IMR-90 (cell line): ENCODE measurements at regions not wholly inside any gene's neighbourhood (a gene's known extent, or its start where the extent isn't known, plus 50 kb on each side); places are given as distances from the start of the nearest gene placed in this dataset.

Experiments
- ATAC-seq: fragments of 200-7000 bp; cut with Tn5 transposase; 2 replicates; pipeline ENCODE4 v1.9.1; 2020; ENCODE audit warnings: low read depth, mild to moderate bottlenecking, moderate library complexity
- BruUV-seq: library from RNA; stranded (reverse); fragments of 400-500 nt; replicated peaks from 2 replicates; lab custom pipeline; 2021; lab: Mats Ljungman, UMichigan
- CTCF ChIA-PET: fragments of 300-600 bp; formaldehyde crosslinking; extraction: SDS; loops from one replicate; lab custom pipeline; 2021; ENCODE audit warnings: antibody characterized with exemption; lab: Yijun Ruan, JAX
- POLR2A ChIA-PET: fragments of 300-600 bp; sonication (Branson Sonifier 250); formaldehyde crosslinking; loops from one replicate; lab custom pipeline; 2022; ENCODE audit warnings: antibody characterized with exemption; ENCODE audit not compliant: unreplicated experiment; lab: Charles Lee
- DNase-seq: peaks from one replicate; pipeline ENCODE4 v3.0.0; 2013
- H2AFZ ChIP-seq: replicated peaks from 2 replicates; pipeline ENCODE3; 2013; ENCODE audit warnings: low read length, mild to moderate bottlenecking; ENCODE audit not compliant: poor library complexity
- H2AK5ac ChIP-seq: 2 replicates; pipeline ENCODE4 v1.6.1; 2013; ENCODE audit warnings: low read depth, low read length, inconsistent platforms
- H2AK9ac ChIP-seq: replicated peaks from 2 replicates; pipeline ENCODE3; 2013; ENCODE audit warnings: mild to moderate bottlenecking, low read depth, low read length, moderate library complexity; ENCODE audit not compliant: poor library complexity
- H2BK120ac ChIP-seq: 2 replicates; pipeline ENCODE4 v1.6.1; 2013; ENCODE audit warnings: low read depth, low read length, inconsistent platforms
- H2BK15ac ChIP-seq: 3 replicates; pipeline ENCODE4 v1.6.1; 2013; ENCODE audit warnings: low read depth, low read length, inconsistent platforms
- H2BK20ac ChIP-seq: 2 replicates; pipeline ENCODE4 v1.6.1; 2013; ENCODE audit warnings: low read depth, mild to moderate bottlenecking, inconsistent platforms, low read length, moderate library complexity
- H2BK5ac ChIP-seq: 2 replicates; pipeline ENCODE4 v1.6.1; 2013; ENCODE audit warnings: mild to moderate bottlenecking, low read depth, low read length, inconsistent platforms; ENCODE audit not compliant: poor library complexity, severe bottlenecking
- H3K14ac ChIP-seq: replicated peaks from 2 replicates; pipeline ENCODE4 v1.6.1; 2013; ENCODE audit warnings: low read depth, low read length, inconsistent platforms
- H3K18ac ChIP-seq: 2 replicates; pipeline ENCODE4 v1.6.1; 2013; ENCODE audit warnings: low read depth, low read length, control low read depth
- H3K23ac ChIP-seq: 2 replicates; pipeline ENCODE4 v1.6.1; 2013; ENCODE audit warnings: low read depth, low read length, inconsistent platforms
- H3K27ac ChIP-seq: 2 replicates; pipeline ENCODE4 v1.5.1; 2013; ENCODE audit warnings: mild to moderate bottlenecking, control low read depth, low read length; ENCODE audit not compliant: insufficient read depth
- H3K27me3 ChIP-seq: 2 replicates; pipeline ENCODE4 v1.6.1; 2013; ENCODE audit warnings: low read length; ENCODE audit not compliant: control insufficient read depth, insufficient read depth
- H3K36me3 ChIP-seq: 2 replicates; pipeline ENCODE4 v1.6.1; 2013; ENCODE audit warnings: low read length, mixed read lengths; ENCODE audit not compliant: control insufficient read depth, insufficient read depth
- H3K4ac ChIP-seq: 2 replicates; pipeline ENCODE4 v1.6.1; 2013; ENCODE audit warnings: low read depth, low read length, inconsistent platforms
- H3K4me1 ChIP-seq: 2 replicates; pipeline ENCODE4 v1.6.1; 2013; ENCODE audit warnings: low read length, mixed read lengths; ENCODE audit not compliant: control insufficient read depth, insufficient read depth
- H3K4me2 ChIP-seq: 2 replicates; pipeline ENCODE4 v1.6.1; 2013; ENCODE audit warnings: low read depth, mild to moderate bottlenecking, control low read depth, low read length, moderate library complexity
- H3K4me3 ChIP-seq: 2 replicates; pipeline ENCODE4 v1.5.1; 2013; ENCODE audit warnings: low read depth, mild to moderate bottlenecking, control low read depth, low read length, moderate library complexity; ENCODE audit not compliant: insufficient read depth
- H3K56ac ChIP-seq: 2 replicates; pipeline ENCODE4 v1.6.1; 2013; ENCODE audit warnings: low read length, inconsistent platforms; ENCODE audit not compliant: insufficient read depth; ENCODE audit errors: extremely low read depth
- H3K79me1 ChIP-seq, 2 experiments: 2 replicates each; pipeline ENCODE4 v1.6.1; 2013; ENCODE audit warnings: low read length in 2 of 2, inconsistent platforms in 1 of 2, low read depth in 1 of 2
- H3K9ac ChIP-seq: 2 replicates; pipeline ENCODE4 v1.6.1; 2013; ENCODE audit warnings: low read depth, low read length, control low read depth
- H3K9me1 ChIP-seq: 2 replicates; pipeline ENCODE4 v1.6.1; 2013; ENCODE audit warnings: low read length, inconsistent platforms; ENCODE audit not compliant: insufficient read depth
- H3K9me3 ChIP-seq: 2 replicates; pipeline ENCODE4 v1.6.1; 2013; ENCODE audit warnings: low read length; ENCODE audit not compliant: control insufficient read depth, insufficient read depth
- H4K20me1 ChIP-seq: 2 replicates; pipeline ENCODE4 v1.6.1; 2013; ENCODE audit warnings: low read length, inconsistent platforms; ENCODE audit not compliant: insufficient read depth
- H4K5ac ChIP-seq: 2 replicates; pipeline ENCODE4 v1.6.1; 2013; ENCODE audit warnings: mild to moderate bottlenecking, low read depth, low read length, control low read depth
- H4K8ac ChIP-seq, 2 experiments: 2 replicates each; pipeline ENCODE4 v1.6.1; 2013; ENCODE audit warnings: low read depth in 2 of 2, low read length in 2 of 2, control low read depth in 1 of 2, inconsistent platforms in 1 of 2
- H4K91ac ChIP-seq: 2 replicates; pipeline ENCODE4 v1.6.1; 2013; ENCODE audit warnings: low read depth, low read length, inconsistent platforms; ENCODE audit not compliant: insufficient read depth
- BHLHE40 ChIP-seq: fragments of 150-350 bp; IDR thresholded peaks from 2 replicates; pipeline ENCODE4 v1.6.1; 2016; ENCODE audit warnings: mild to moderate bottlenecking, low read depth, low read length
- CEBPB ChIP-seq: IDR thresholded peaks from 2 replicates; pipeline ENCODE4 v1.6.1; 2012; ENCODE audit warnings: low read depth, low read length, improper control_type of control experiment
- CHD1 ChIP-seq: IDR thresholded peaks from 2 replicates; pipeline ENCODE4 v1.6.1; 2012; ENCODE audit warnings: low read depth, low read length, improper control_type of control experiment
- FOS ChIP-seq: fragments of 150-350 bp; IDR thresholded peaks from 2 replicates; pipeline ENCODE4 v1.6.1; 2016; ENCODE audit warnings: low read depth, low read length
- MAFK ChIP-seq: IDR thresholded peaks from 2 replicates; pipeline ENCODE4 v1.6.1; 2012; ENCODE audit warnings: low read depth, low read length, improper control_type of control experiment
- MAZ ChIP-seq: IDR thresholded peaks from 2 replicates; pipeline ENCODE4 v1.6.1; 2012; ENCODE audit warnings: low read depth, mild to moderate bottlenecking, low read length, improper control_type of control experiment, moderate library complexity, borderline replicate concordance
- MXI1 ChIP-seq: IDR thresholded peaks from 2 replicates; pipeline ENCODE4 v1.6.1; 2012; ENCODE audit warnings: low read depth, mild to moderate bottlenecking, low read length, moderate library complexity, borderline replicate concordance
- POLR2A ChIP-seq: IDR thresholded peaks from 2 replicates; pipeline ENCODE4 v1.6.1; 2012; ENCODE audit warnings: mild to moderate bottlenecking, low read depth, low read length
- RAD21 ChIP-seq: IDR thresholded peaks from 2 replicates; pipeline ENCODE4 v1.6.1; 2012; ENCODE audit warnings: low read length, improper control_type of control experiment
- RCOR1 ChIP-seq: IDR thresholded peaks from 2 replicates; pipeline ENCODE4 v1.6.1; 2012; ENCODE audit warnings: mild to moderate bottlenecking, low read length, improper control_type of control experiment; ENCODE audit not compliant: insufficient replicate concordance
- RFX5 ChIP-seq: IDR thresholded peaks from 2 replicates; pipeline ENCODE4 v1.8.0; 2012; ENCODE audit warnings: low read depth, mild to moderate bottlenecking, low read length, moderate library complexity
- SMC3 ChIP-seq: fragments of 150-350 bp; IDR thresholded peaks from 2 replicates; pipeline ENCODE4 v1.6.1; 2016; ENCODE audit warnings: low read depth, mild to moderate bottlenecking, antibody characterized with exemption, low read length, moderate library complexity
- WGBS, 2 experiments: methylation state at CpG; one replicate each; pipeline versions ENCODE4 v1.1.5 to v1.1.7; 2013; ENCODE audit warnings: missing lambda C conversion rate in 2 of 2; ENCODE audit not compliant: insufficient read length in 1 of 2; ENCODE audit errors: extremely low coverage in 2 of 2; 5-methylcytosine and 5-hydroxymethylcytosine counted together
- dilution Hi-C: fragments of 300-500 bp; cut with HindIII; formaldehyde crosslinking; loops from one replicate; pipeline ENCODE4 v1.14.3; 2018; ENCODE audit warnings: low sequenced_read_pairs; ENCODE audit not compliant: unreplicated experiment
- in situ Hi-C: fragments of 300-500 bp; cut with MboI; formaldehyde crosslinking; loops from 3 replicates; pipeline ENCODE4 v1.14.3; 2019; ENCODE audit warnings: low sequenced_read_pairs, inconsistent platforms, mixed read lengths
- intact Hi-C: fragments of 100-400 bp; cut with micrococcal nuclease; formaldehyde crosslinking; loops from 2 replicates; pipeline ENCODE4 v1.10.0; 2022
- TF ChIP-seq, protein P1 (sequence below): fragments of 150-350 bp; IDR thresholded peaks from 2 replicates; pipeline ENCODE4 v1.6.1; 2017; ENCODE audit warnings: mild to moderate bottlenecking, antibody characterized with exemption, low read length, low read depth
- TF ChIP-seq, protein P2 (sequence below): conservative IDR thresholded peaks from 2 replicates; pipeline ENCODE4 v1.5.1; 2012; ENCODE audit warnings: mild to moderate bottlenecking, low read depth, low read length, improper control_type of control experiment
- TF ChIP-seq, protein P3 (sequence below): fragments of 150-350 bp; IDR thresholded peaks from 2 replicates; pipeline ENCODE4 v1.6.1; 2016; ENCODE audit warnings: low read depth, mild to moderate bottlenecking, low read length, moderate library complexity, borderline replicate concordance

DNA sequence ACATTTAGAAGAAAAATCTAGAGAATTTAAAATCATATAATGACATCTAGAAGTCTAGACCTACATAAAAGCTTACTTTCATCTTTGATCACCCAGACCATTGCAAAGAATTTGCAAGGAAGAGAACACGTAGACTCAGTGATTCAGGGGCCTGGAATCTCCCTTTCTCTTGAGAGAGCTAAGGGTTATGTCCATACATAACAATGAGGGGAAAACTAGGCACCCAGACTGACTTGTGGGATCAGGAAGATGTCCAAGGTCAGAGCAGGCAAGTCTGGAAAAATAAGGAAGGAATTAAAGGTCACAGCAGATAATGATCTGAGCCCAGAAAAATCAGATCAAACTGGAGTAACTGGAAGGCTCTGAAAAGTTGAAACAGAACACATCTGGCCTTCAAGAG, 198.4 kb upstream of the SFRP2 start:
- no CpG with 5 or more reads among the region's 1 CpG for WGBS, 2 experiments
- Histone ChIP-seq H2AK5ac (no peak overlapping the region), H2AK9ac (no peak overlapping the region), H3K27ac (no peak overlapping the region), H4K5ac (no peak overlapping the region), H3K27me3 (no peaks in the 10 kb centered on the region), H4K8ac (no peak overlapping the region), H3K18ac (no peak overlapping the region), H3K36me3 (no peaks in the 10 kb centered on the region), H3K23ac (no peak overlapping the region), H3K4me3 (no peak overlapping the region), H4K20me1 (no peaks in the 10 kb centered on the region), H3K56ac (no peak overlapping the region), H3K9me3 (peaks cover 8% of the 10 kb centered on the region; the same call in 1 of the 2 replicates), H2BK5ac (no peak overlapping the region), H3K14ac (no peak overlapping the region), H2BK120ac (no peak overlapping the region), H3K4ac (no peak overlapping the region), H3K79me1 (no peaks in the 10 kb centered on the region), H2BK20ac (no peak overlapping the region), H2AFZ (no peak overlapping the region), H3K9me1 (no peaks in the 10 kb centered on the region), H2BK15ac (no peak overlapping the region), H3K4me1 (no peaks in the 10 kb centered on the region), H4K91ac (no peak overlapping the region), H3K4me2 (no peak overlapping the region), H3K9ac (no peak overlapping the region)
- intact Hi-C loops (no loop called here), in situ Hi-C loops (no loop called here), dilution Hi-C loops (no loop called here)
- POLR2A ChIA-PET, result no interaction called here
- DNase-seq, result no peak
- no peak for ATAC-seq
- CTCF ChIA-PET, result no interaction called here
- TF ChIP-seq MAFK (no peak), BHLHE40 (no peak), RCOR1 (no peak), RAD21 (no peak), CEBPB (no peak), MAZ (no peak), RFX5 (no peak), MXI1 (no peak), CHD1 (no peak), FOS (no peak), POLR2A (no peak), SMC3 (no peak)
- TF ChIP-seq, protein P1, sequence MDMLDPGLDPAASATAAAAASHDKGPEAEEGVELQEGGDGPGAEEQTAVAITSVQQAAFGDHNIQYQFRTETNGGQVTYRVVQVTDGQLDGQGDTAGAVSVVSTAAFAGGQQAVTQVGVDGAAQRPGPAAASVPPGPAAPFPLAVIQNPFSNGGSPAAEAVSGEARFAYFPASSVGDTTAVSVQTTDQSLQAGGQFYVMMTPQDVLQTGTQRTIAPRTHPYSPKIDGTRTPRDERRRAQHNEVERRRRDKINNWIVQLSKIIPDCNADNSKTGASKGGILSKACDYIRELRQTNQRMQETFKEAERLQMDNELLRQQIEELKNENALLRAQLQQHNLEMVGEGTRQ, result no peak
- TF ChIP-seq, protein P2, sequence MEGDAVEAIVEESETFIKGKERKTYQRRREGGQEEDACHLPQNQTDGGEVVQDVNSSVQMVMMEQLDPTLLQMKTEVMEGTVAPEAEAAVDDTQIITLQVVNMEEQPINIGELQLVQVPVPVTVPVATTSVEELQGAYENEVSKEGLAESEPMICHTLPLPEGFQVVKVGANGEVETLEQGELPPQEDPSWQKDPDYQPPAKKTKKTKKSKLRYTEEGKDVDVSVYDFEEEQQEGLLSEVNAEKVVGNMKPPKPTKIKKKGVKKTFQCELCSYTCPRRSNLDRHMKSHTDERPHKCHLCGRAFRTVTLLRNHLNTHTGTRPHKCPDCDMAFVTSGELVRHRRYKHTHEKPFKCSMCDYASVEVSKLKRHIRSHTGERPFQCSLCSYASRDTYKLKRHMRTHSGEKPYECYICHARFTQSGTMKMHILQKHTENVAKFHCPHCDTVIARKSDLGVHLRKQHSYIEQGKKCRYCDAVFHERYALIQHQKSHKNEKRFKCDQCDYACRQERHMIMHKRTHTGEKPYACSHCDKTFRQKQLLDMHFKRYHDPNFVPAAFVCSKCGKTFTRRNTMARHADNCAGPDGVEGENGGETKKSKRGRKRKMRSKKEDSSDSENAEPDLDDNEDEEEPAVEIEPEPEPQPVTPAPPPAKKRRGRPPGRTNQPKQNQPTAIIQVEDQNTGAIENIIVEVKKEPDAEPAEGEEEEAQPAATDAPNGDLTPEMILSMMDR, result no peak
- TF ChIP-seq, protein P3, sequence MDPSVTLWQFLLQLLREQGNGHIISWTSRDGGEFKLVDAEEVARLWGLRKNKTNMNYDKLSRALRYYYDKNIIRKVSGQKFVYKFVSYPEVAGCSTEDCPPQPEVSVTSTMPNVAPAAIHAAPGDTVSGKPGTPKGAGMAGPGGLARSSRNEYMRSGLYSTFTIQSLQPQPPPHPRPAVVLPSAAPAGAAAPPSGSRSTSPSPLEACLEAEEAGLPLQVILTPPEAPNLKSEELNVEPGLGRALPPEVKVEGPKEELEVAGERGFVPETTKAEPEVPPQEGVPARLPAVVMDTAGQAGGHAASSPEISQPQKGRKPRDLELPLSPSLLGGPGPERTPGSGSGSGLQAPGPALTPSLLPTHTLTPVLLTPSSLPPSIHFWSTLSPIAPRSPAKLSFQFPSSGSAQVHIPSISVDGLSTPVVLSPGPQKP, result no peak
- no TSS peak for BruUV-seq
